H1 (cell line): ENCODE measurements at regions not wholly inside any gene's neighbourhood (a gene's known extent, or its start where the extent isn't known, plus 50 kb on each side); places are given as distances from the start of the nearest gene placed in this dataset.

Source experiments
- CTCF ChIA-PET: fragments of 300-600 bp; sonication (Branson Sonifier 250); formaldehyde crosslinking; loops from one replicate; lab custom pipeline; 2021; ENCODE audit not compliant: partially characterized antibody; lab: Charles Lee
- POLR2A ChIA-PET: fragments of 300-600 bp; sonication (Branson Sonifier 250); formaldehyde crosslinking; loops from one replicate; lab custom pipeline; 2021; ENCODE audit warnings: inconsistent platforms; ENCODE audit not compliant: partially characterized antibody; lab: Charles Lee
- DNase-seq, 2 experiments: peaks; one replicate each; pipeline versions ENCODE4 v3.0.0 to v3.0.0-alpha.2; 2010 to 2022; ENCODE audit warnings: low spot score in 2 of 2, low read depth in 1 of 2, mixed read lengths in 1 of 2
- FAIRE-seq: peaks from 2 replicates; lab custom pipeline; 2011; peaks lifted over from hg19 to GRCh38; lab: Jason Lieb, UNC
- H2AFZ ChIP-seq: 2 replicates; pipeline ENCODE4 v1.8.1; 2012; ENCODE audit warnings: low read length, inconsistent platforms
- H2AK5ac ChIP-seq: 2 replicates; pipeline ENCODE4 v1.6.1; 2013; ENCODE audit warnings: low read depth, low read length
- H2BK120ac ChIP-seq: replicated peaks from 2 replicates; pipeline ENCODE3; 2013; ENCODE audit warnings: low read depth, low read length, inconsistent platforms
- H2BK12ac ChIP-seq: 2 replicates; pipeline ENCODE4 v1.6.1; 2013; ENCODE audit warnings: low read depth, low read length
- H2BK15ac ChIP-seq: 2 replicates; pipeline ENCODE4 v1.6.1; 2013; ENCODE audit warnings: low read length
- H2BK20ac ChIP-seq: 2 replicates; pipeline ENCODE4 v1.6.1; 2013; ENCODE audit warnings: low read length
- H2BK5ac ChIP-seq: 2 replicates; pipeline ENCODE4 v1.6.1; 2013; ENCODE audit warnings: low read depth, low read length
- H3K14ac ChIP-seq: 2 replicates; pipeline ENCODE4 v1.6.1; 2013; ENCODE audit warnings: inconsistent platforms; ENCODE audit not compliant: insufficient read length
- H3K18ac ChIP-seq: 2 replicates; pipeline ENCODE4 v1.6.1; 2013; ENCODE audit warnings: low read length; ENCODE audit errors: extremely low read depth
- H3K23ac ChIP-seq: 2 replicates; pipeline ENCODE4 v1.6.1; 2013; ENCODE audit warnings: inconsistent platforms; ENCODE audit not compliant: insufficient read length
- H3K23me2 ChIP-seq: 2 replicates; pipeline ENCODE4 v1.6.1; 2013; ENCODE audit warnings: low read depth, low read length
- H3K27ac ChIP-seq: 2 replicates; pipeline ENCODE4 v1.6.1; 2011; ENCODE audit warnings: low read depth, low read length, inconsistent platforms
- H3K27me3 ChIP-seq, 4 experiments: replicated peaks in 1 of 4; 1 replicate in 1 of 4; 2 replicates in 3 of 4; pipeline versions ENCODE4 v1.6.1 to v1.8.1; 2011 to 2013; ENCODE audit warnings: low read length in 3 of 4, mild to moderate bottlenecking in 3 of 4, inconsistent platforms in 2 of 4, mixed read lengths in 2 of 4, moderate library complexity in 1 of 4; ENCODE audit not compliant: control insufficient read depth in 3 of 4, insufficient read depth in 3 of 4; ENCODE audit errors: extremely low read depth in 1 of 4
- H3K36me3 ChIP-seq, 4 experiments: 2 replicates each; pipeline versions ENCODE4 v1.6.1 to v1.8.1; 2011 to 2013; ENCODE audit warnings: mild to moderate bottlenecking in 4 of 4, low read length in 3 of 4, moderate library complexity in 2 of 4, control low read depth in 1 of 4, inconsistent platforms in 1 of 4; ENCODE audit not compliant: insufficient read depth in 4 of 4, control insufficient read depth in 2 of 4
- H3K4ac ChIP-seq: replicated peaks from 2 replicates; pipeline ENCODE3; 2013; ENCODE audit warnings: low read length, low read depth, mixed read lengths, inconsistent platforms; ENCODE audit not compliant: insufficient read length
- H3K4me1 ChIP-seq, 4 experiments: replicated peaks in 1 of 4; 1 replicate in 1 of 4; 2 replicates in 3 of 4; pipeline versions ENCODE4 v1.6.1 to v1.8.1; 2011 to 2013; ENCODE audit warnings: low read length in 3 of 4, inconsistent platforms in 2 of 4, mixed read lengths in 1 of 4; ENCODE audit not compliant: insufficient read depth in 4 of 4, control insufficient read depth in 3 of 4
- H3K4me2 ChIP-seq, 2 experiments: 2 replicates each; pipeline versions ENCODE4 v1.6.1 to v1.8.1; 2011 to 2013; ENCODE audit warnings: low read depth in 2 of 2, low read length in 2 of 2, control low read depth in 1 of 2, inconsistent platforms in 1 of 2, mild to moderate bottlenecking in 1 of 2; ENCODE audit not compliant: insufficient read depth in 1 of 2
- H3K4me3 ChIP-seq, 4 experiments: fragments of 200-600, 300-600 bp in 1 of 4; sonication (generic), shearing (Covaris generic), sonication (Bioruptor Twin) in 1 of 4; 2 replicates each; pipeline versions ENCODE4 v1.5.1 to v1.8.1; 2011 to 2016; ENCODE audit warnings: low read length in 4 of 4, low read depth in 3 of 4, control low read depth in 2 of 4, inconsistent platforms in 2 of 4, mild to moderate bottlenecking in 2 of 4, mixed read lengths in 1 of 4, moderate library complexity in 1 of 4; ENCODE audit not compliant: insufficient read depth in 2 of 4; ENCODE audit errors: extremely low read depth in 1 of 4
- H3K56ac ChIP-seq: replicated peaks from 2 replicates; pipeline ENCODE3; 2013; ENCODE audit warnings: low read depth, mild to moderate bottlenecking, mixed read lengths, low read length, inconsistent platforms; ENCODE audit not compliant: insufficient read length
- H3K79me1 ChIP-seq: 2 replicates; pipeline ENCODE4 v1.6.1; 2013; ENCODE audit warnings: low read depth, low read length, control low read depth
- H3K79me2 ChIP-seq, 2 experiments: 2 replicates each; pipeline versions ENCODE4 v1.6.1 to v1.8.1; 2012 to 2013; ENCODE audit warnings: low read length in 2 of 2, mild to moderate bottlenecking in 2 of 2, inconsistent platforms in 1 of 2; ENCODE audit not compliant: insufficient read depth in 2 of 2, control insufficient read depth in 1 of 2
- H3K9ac ChIP-seq, 4 experiments: replicated peaks in 1 of 4; 1 replicate in 1 of 4; 2 replicates in 3 of 4; pipeline versions ENCODE4 v1.6.1 to v1.8.1; 2011 to 2013; ENCODE audit warnings: low read depth in 3 of 4, low read length in 3 of 4, control low read depth in 2 of 4, mild to moderate bottlenecking in 2 of 4, moderate library complexity in 2 of 4, inconsistent platforms in 1 of 4; ENCODE audit errors: extremely low read depth in 1 of 4
- H3K9me3 ChIP-seq, 2 experiments: 2 replicates each; pipeline versions ENCODE4 v1.6.1 to v1.8.1; 2012 to 2013; ENCODE audit warnings: mild to moderate bottlenecking in 2 of 2, moderate library complexity in 2 of 2, control low read depth in 1 of 2, inconsistent platforms in 1 of 2, low read depth in 1 of 2, low read length in 1 of 2, mixed read lengths in 1 of 2; ENCODE audit not compliant: insufficient read depth in 2 of 2
- H4K20me1 ChIP-seq, 2 experiments: replicated peaks in 1 of 2; 2 replicates each; pipeline versions ENCODE3 to v1.8.1; 2011 to 2013; ENCODE audit warnings: inconsistent platforms in 2 of 2, low read length in 2 of 2, mild to moderate bottlenecking in 1 of 2; ENCODE audit not compliant: insufficient read depth in 2 of 2, control insufficient read depth in 1 of 2
- H4K5ac ChIP-seq: 2 replicates; pipeline ENCODE4 v1.6.1; 2013; ENCODE audit warnings: low read length, low read depth, mixed read lengths, inconsistent platforms; ENCODE audit not compliant: insufficient read length
- H4K8ac ChIP-seq: 2 replicates; pipeline ENCODE4 v1.8.0; 2013; ENCODE audit warnings: mild to moderate bottlenecking, moderate library complexity, low read length, inconsistent platforms; ENCODE audit not compliant: insufficient read depth; ENCODE audit errors: extremely low read depth
- H4K91ac ChIP-seq: replicated peaks from 2 replicates; pipeline ENCODE3; 2013; ENCODE audit warnings: low read length, mixed read lengths, inconsistent platforms; ENCODE audit not compliant: insufficient read length
- ATF3 ChIP-seq: IDR thresholded peaks from 2 replicates; pipeline ENCODE4 v1.6.1; 2011; ENCODE audit warnings: low read depth, mild to moderate bottlenecking, low read length; ENCODE audit not compliant: insufficient read depth
- EP300 ChIP-seq, 2 experiments: IDR thresholded peaks; 1 replicate in 1 of 2; 2 replicates in 1 of 2; pipeline ENCODE4 v1.6.1; 2011 to 2012; ENCODE audit warnings: low read depth in 2 of 2, low read length in 2 of 2, mild to moderate bottlenecking in 2 of 2, borderline replicate concordance in 1 of 2, inconsistent platforms in 1 of 2, moderate library complexity in 1 of 2
- PHF8 ChIP-seq: fragments of 200-600 bp; sonication (generic); conservative IDR thresholded peaks from 2 replicates; pipeline ENCODE4 v1.7.1; 2012; ENCODE audit warnings: low read depth, mild to moderate bottlenecking, inconsistent platforms, low read length, moderate library complexity
- POLR2AphosphoS5 ChIP-seq: IDR thresholded peaks from 2 replicates; pipeline ENCODE4 v1.6.1; 2011; ENCODE audit warnings: low read depth, low read length
- SIRT6 ChIP-seq: IDR thresholded peaks from one replicate; pipeline ENCODE4 v1.7.1; 2012; ENCODE audit warnings: low read length, inconsistent platforms
- SIX5 ChIP-seq: IDR thresholded peaks from 2 replicates; pipeline ENCODE4 v1.6.1; 2011; ENCODE audit warnings: mild to moderate bottlenecking, low read depth, low read length
- SUZ12 ChIP-seq: fragments of 200-600 bp; sonication (generic); IDR thresholded peaks from 2 replicates; pipeline ENCODE4 v1.6.1; 2012; ENCODE audit warnings: mild to moderate bottlenecking, inconsistent platforms, low read length, moderate library complexity, mixed read lengths
- TAF7 ChIP-seq: optimal IDR thresholded peaks from 2 replicates; pipeline ENCODE3; 2011; ENCODE audit warnings: low read depth, mild to moderate bottlenecking, inconsistent platforms, low read length, moderate library complexity, borderline replicate concordance
- YY1 ChIP-seq: IDR thresholded peaks from 2 replicates; pipeline ENCODE4 v1.6.1; 2011; ENCODE audit warnings: low read depth, mild to moderate bottlenecking, low read length
- WGBS, 2 experiments: shearing (Covaris generic) in 1 of 2; methylation state at CpG; one replicate each; pipeline versions ENCODE4 v1.1.6 to v1.1.7; 2013 to 2015; ENCODE audit warnings: low lambda C conversion rate in 2 of 2, mixed read lengths in 2 of 2, inconsistent platforms in 1 of 2, low coverage in 1 of 2, missing lambda C conversion rate in 1 of 2; ENCODE audit not compliant: insufficient replicate concordance in 2 of 2, insufficient coverage in 1 of 2, insufficient read length in 1 of 2; ENCODE audit errors: extremely low coverage in 1 of 2, missing lambda C conversion rate in 1 of 2; 5-methylcytosine and 5-hydroxymethylcytosine counted together
- TF ChIP-seq, protein P1 (sequence below): IDR thresholded peaks from 2 replicates; pipeline ENCODE4 v1.6.1; 2012; ENCODE audit warnings: low read length, inconsistent platforms
- TF ChIP-seq, protein P2 (sequence below): IDR thresholded peaks from 2 replicates; pipeline ENCODE4 v1.6.1; 2012; ENCODE audit warnings: inconsistent platforms

DNA sequence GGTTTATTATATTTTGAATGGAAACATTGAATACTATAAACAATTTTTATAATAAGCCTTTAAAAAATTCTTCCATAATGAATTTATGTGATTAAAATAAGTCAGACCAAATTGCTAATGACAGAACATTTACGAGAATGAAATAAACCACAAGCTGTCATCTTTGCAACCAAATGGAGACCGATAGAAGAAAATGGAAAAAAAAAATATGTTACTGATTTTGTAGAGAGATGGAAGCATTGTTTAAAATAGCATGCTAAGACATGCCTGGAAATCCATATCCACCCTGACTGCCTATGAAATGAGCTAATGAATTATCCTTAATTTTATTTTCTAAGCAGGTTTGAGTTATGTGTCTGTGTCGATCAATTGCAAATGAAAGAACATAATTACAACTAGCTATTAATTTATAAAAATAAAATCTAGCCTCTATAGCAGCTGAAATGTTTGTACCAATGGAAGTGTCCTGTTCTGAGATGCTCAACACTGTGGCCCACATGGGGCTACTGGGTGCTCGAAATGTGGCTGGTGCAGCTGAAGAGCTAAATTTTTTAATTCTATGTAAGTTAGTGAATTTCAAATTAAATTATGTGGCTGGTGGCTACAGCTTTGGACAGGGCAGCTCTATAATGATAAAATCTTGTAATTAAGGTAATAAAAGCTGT, 832.8 kb downstream of the RNF144A start:
- no peak overlapping the region for H2BK5ac ChIP-seq
- H3K14ac ChIP-seq: no peak overlapping the region
- H4K20me1 ChIP-seq: no peaks in the 10 kb centered on the region
- CTCF ChIA-PET: interaction anchor here (0.7 to 1.2 kb wide), 2 partner anchors 54 to 299 kb away, joined by 3 to 4 read pairs; no protein-coding TSS in a partner anchor
- no peak overlapping the region for H4K8ac ChIP-seq
- FAIRE-seq (no peak), DNase-seq (no peak)
- H3K9me3 ChIP-seq: no peaks in the 10 kb centered on the region
- no peak overlapping the region for H2AFZ ChIP-seq
- H2BK120ac ChIP-seq: no peak overlapping the region
- H3K4ac ChIP-seq: no peak overlapping the region
- no peaks in the 10 kb centered on the region for H3K36me3 ChIP-seq
- no peak overlapping the region for H4K91ac ChIP-seq
- H2BK15ac ChIP-seq: no peak overlapping the region
- H3K23ac ChIP-seq: no peak overlapping the region
- no peak overlapping the region for H4K5ac ChIP-seq
- no peak overlapping the region for H2AK5ac ChIP-seq
- H3K18ac ChIP-seq: no peak overlapping the region
- POLR2A ChIA-PET: interaction anchor here (0.7 kb wide), 1 partner anchor 138 kb away, joined by 3 read pairs; no protein-coding TSS in a partner anchor
- H3K23me2 ChIP-seq: no peaks in the 10 kb centered on the region
- H3K56ac ChIP-seq: no peak overlapping the region
- no peaks in the 10 kb centered on the region for H3K27me3 ChIP-seq
- WGBS, 2 experiments: 94% methylated on average over 4 of the region's 4 CpGs; no CpG with 5 or more reads in 1 of the 2 experiments
- H2BK20ac ChIP-seq: no peak overlapping the region
- no peak overlapping the region for H2BK12ac ChIP-seq
- H3K4me1 ChIP-seq: peaks cover 0 to 3% (median 0%) of the 10 kb centered on the region in 4 experiments; a peak in 1 of 7 replicates
- H3K27ac ChIP-seq: no peak overlapping the region
- no peaks in the 10 kb centered on the region for H3K79me1 ChIP-seq
- no peak overlapping the region for H3K9ac ChIP-seq
- H3K4me2 ChIP-seq: no peak overlapping the region
- H3K79me2 ChIP-seq: no peaks in the 10 kb centered on the region
- H3K4me3 ChIP-seq: no peak overlapping the region
- no peak for TF ChIP-seq YY1
- no peak for TF ChIP-seq SIRT6
- no peak for TF ChIP-seq SUZ12
- TF ChIP-seq ATF3: no peak
- no peak for TF ChIP-seq EP300 (IDR thresholded peaks at IDR 0.05; ENCODE audit: borderline replicate concordance in 1 of 2, low read depth in 2 of 2, low read length in 2 of 2)
- TF ChIP-seq, protein P1, sequence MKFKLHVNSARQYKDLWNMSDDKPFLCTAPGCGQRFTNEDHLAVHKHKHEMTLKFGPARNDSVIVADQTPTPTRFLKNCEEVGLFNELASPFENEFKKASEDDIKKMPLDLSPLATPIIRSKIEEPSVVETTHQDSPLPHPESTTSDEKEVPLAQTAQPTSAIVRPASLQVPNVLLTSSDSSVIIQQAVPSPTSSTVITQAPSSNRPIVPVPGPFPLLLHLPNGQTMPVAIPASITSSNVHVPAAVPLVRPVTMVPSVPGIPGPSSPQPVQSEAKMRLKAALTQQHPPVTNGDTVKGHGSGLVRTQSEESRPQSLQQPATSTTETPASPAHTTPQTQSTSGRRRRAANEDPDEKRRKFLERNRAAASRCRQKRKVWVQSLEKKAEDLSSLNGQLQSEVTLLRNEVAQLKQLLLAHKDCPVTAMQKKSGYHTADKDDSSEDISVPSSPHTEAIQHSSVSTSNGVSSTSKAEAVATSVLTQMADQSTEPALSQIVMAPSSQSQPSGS: no peak
- TF ChIP-seq POLR2AphosphoS5: no peak
- TF ChIP-seq PHF8: no peak
- no peak for TF ChIP-seq TAF7
- no peak for TF ChIP-seq SIX5
- TF ChIP-seq, protein P2, sequence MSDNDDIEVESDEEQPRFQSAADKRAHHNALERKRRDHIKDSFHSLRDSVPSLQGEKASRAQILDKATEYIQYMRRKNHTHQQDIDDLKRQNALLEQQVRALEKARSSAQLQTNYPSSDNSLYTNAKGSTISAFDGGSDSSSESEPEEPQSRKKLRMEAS: no peak
